Neural progenitor cell (in vitro differentiated cells): ENCODE measurements at regions not wholly inside any gene's neighbourhood (a gene's known extent, or its start where the extent isn't known, plus 50 kb on each side); places are given as distances from the start of the nearest gene placed in this dataset.

ENCODE experiments used
- DNase-seq: peaks from one replicate; pipeline ENCODE4 v3.0.0-alpha.2; 2016; ENCODE audit warnings: low spot score
- H2AFZ ChIP-seq: fragments of 200-600 bp; sonication (generic); replicated peaks from 2 replicates; pipeline ENCODE4 v1.6.1; 2016; ENCODE audit warnings: antibody characterized with exemption
- H3F3A ChIP-seq: fragments of 200-600 bp; sonication (generic); 2 replicates; pipeline ENCODE4 v1.6.1; 2016; ENCODE audit warnings: antibody characterized with exemption, low read depth
- H3K27ac ChIP-seq: fragments of 200-600 bp; sonication (generic); 2 replicates; pipeline ENCODE4 v1.5.1; 2016; ENCODE audit warnings: mild to moderate bottlenecking
- H3K27me3 ChIP-seq: fragments of 200-600 bp; sonication (generic); 2 replicates; pipeline ENCODE4 v1.6.1; 2016; ENCODE audit warnings: mild to moderate bottlenecking, moderate library complexity
- H3K36me3 ChIP-seq: fragments of 200-600 bp; sonication (generic); 2 replicates; pipeline ENCODE4 v1.5.1; 2016
- H3K4me1 ChIP-seq: fragments of 200-600 bp; sonication (generic); 2 replicates; pipeline ENCODE4 v1.6.1; 2016; ENCODE audit warnings: mixed run types
- H3K4me2 ChIP-seq: fragments of 200-600 bp; sonication (generic); 2 replicates; pipeline ENCODE4 v1.6.1; 2016
- H3K4me3 ChIP-seq: fragments of 200-600 bp; sonication (generic); 2 replicates; pipeline ENCODE4 v1.5.1; 2016
- H3K79me2 ChIP-seq: fragments of 200-600 bp; sonication (generic); 2 replicates; pipeline ENCODE4 v1.6.1; 2016; ENCODE audit warnings: low read depth
- H3K9ac ChIP-seq: fragments of 200-600 bp; sonication (generic); 2 replicates; pipeline ENCODE4 v1.6.1; 2016
- H3K9me3 ChIP-seq: fragments of 200-600 bp; sonication (generic); 2 replicates; pipeline ENCODE4 v1.5.1; 2016; ENCODE audit warnings: low read depth
- H4K20me1 ChIP-seq: fragments of 200-600 bp; sonication (generic); 2 replicates; pipeline ENCODE4 v1.6.1; 2016; ENCODE audit warnings: low read depth
- H3K27ac Mint-ChIP-seq: 3 replicates; pipeline ENCODE4 v1.8.0; 2021; ENCODE audit warnings: mixed read lengths
- H3K27me3 Mint-ChIP-seq: 2 replicates; pipeline ENCODE4 v1.8.0; 2022; ENCODE audit warnings: low read depth, mild to moderate bottlenecking, inconsistent platforms, moderate library complexity, mixed read lengths; ENCODE audit not compliant: insufficient read depth
- H3K36me3 Mint-ChIP-seq: 3 replicates; pipeline ENCODE4 v1.8.0; 2021; ENCODE audit warnings: mixed read lengths
- H3K4me1 Mint-ChIP-seq: 3 replicates; pipeline ENCODE4 v1.8.0; 2021; ENCODE audit warnings: mixed read lengths
- H3K4me3 Mint-ChIP-seq: 3 replicates; pipeline ENCODE4 v1.8.0; 2021; ENCODE audit warnings: mild to moderate bottlenecking, moderate library complexity, mixed read lengths
- H3K9me3 Mint-ChIP-seq: 3 replicates; pipeline ENCODE4 v1.8.0; 2020; ENCODE audit warnings: mixed read lengths
- CTCF ChIP-seq: fragments of 200-600 bp; sonication (generic); IDR thresholded peaks from 2 replicates; pipeline ENCODE4 v1.5.1; 2017; ENCODE audit warnings: antibody characterized with exemption, mild to moderate bottlenecking
- EZH2 ChIP-seq: fragments of 200-600 bp; sonication (generic); IDR thresholded peaks from 2 replicates; pipeline ENCODE4 v1.6.1; 2017; ENCODE audit warnings: antibody characterized with exemption, mild to moderate bottlenecking, moderate library complexity
- EZH2phosphoT487 ChIP-seq: fragments of 200-600 bp; sonication (generic); IDR thresholded peaks from 2 replicates; pipeline ENCODE4 v1.6.1; 2017; ENCODE audit warnings: antibody characterized with exemption

- Mint-ChIP-seq H3K4me1 (peaks cover 26% of the 10 kb centered on the region), H3K4me3 (no peak overlapping the region), H3K27ac (peak overlapping the region; percentile 90), H3K27me3 (peaks cover 4% of the 10 kb centered on the region), H3K36me3 (peaks cover 5% of the 10 kb centered on the region), H3K9me3 (peaks cover 26% of the 10 kb centered on the region)
- Histone ChIP-seq H3F3A (peaks cover 20% of the 10 kb centered on the region), H3K27me3 (no peaks in the 10 kb centered on the region), H3K27ac (peak overlapping the region; percentile 79), H3K4me3 (no peak overlapping the region), H3K79me2 (no peaks in the 10 kb centered on the region), H3K9ac (no peak overlapping the region), H4K20me1 (no peaks in the 10 kb centered on the region), H3K4me1 (peaks cover 29% of the 10 kb centered on the region), H3K36me3 (no peaks in the 10 kb centered on the region), H2AFZ (no peak overlapping the region), H3K9me3 (no peaks in the 10 kb centered on the region), H3K4me2 (peak overlapping the region; percentile 60)
- TF ChIP-seq CTCF (no peak), EZH2 (no peak), EZH2phosphoT487 (no peak)
- peak; percentile 27 for DNase-seq
Observed at GRCh38 chr3:173191611-173192010, 50.6 kb upstream of the SPATA16 start.
